CD14-positive monocyte (primary cell): ENCODE measurements at regions not wholly inside any gene's neighbourhood (a gene's known extent, or its start where the extent isn't known, plus 50 kb on each side); places are given as distances from the start of the nearest gene placed in this dataset.

Source experiments
- DNase-seq, 3 donors: peaks; one replicate each; pipeline ENCODE4 v3.0.0-alpha.2; 2011 to 2022
- H2AFZ ChIP-seq: 2 replicates; pipeline ENCODE4 v1.6.0; 2012; ENCODE audit warnings: mild to moderate bottlenecking, low read depth, low read length, inconsistent platforms; ENCODE audit not compliant: insufficient read depth, poor library complexity, severe bottlenecking
- H3K27ac ChIP-seq, 2 donors: 1 replicate in 1 of 2; 2 replicates in 1 of 2; pipeline ENCODE4 v1.5.1; 2012 to 2013; ENCODE audit warnings: low read length in 2 of 2, control low read depth in 1 of 2, inconsistent platforms in 1 of 2, low read depth in 1 of 2, mild to moderate bottlenecking in 1 of 2
- H3K27me3 ChIP-seq, 2 donors: one replicate each; pipeline versions ENCODE4 v1.6.0 to v1.6.1; 2011 to 2013; ENCODE audit warnings: low read length in 2 of 2; ENCODE audit not compliant: control insufficient read depth in 2 of 2, insufficient read depth in 2 of 2
- H3K36me3 ChIP-seq, 2 donors: replicated peaks in 1 of 2; 1 replicate in 1 of 2; 2 replicates in 1 of 2; pipeline versions ENCODE4 v1.5.1 to v1.6.1; 2012 to 2013; ENCODE audit warnings: low read length in 2 of 2, control low read depth in 1 of 2, inconsistent platforms in 1 of 2, mild to moderate bottlenecking in 1 of 2; ENCODE audit not compliant: insufficient read depth in 2 of 2, control insufficient read depth in 1 of 2
- H3K4me1 ChIP-seq, 2 donors: 1 replicate in 1 of 2; 2 replicates in 1 of 2; pipeline versions ENCODE4 v1.5.1 to v1.6.1; 2012 to 2013; ENCODE audit warnings: low read length in 2 of 2, control low read depth in 1 of 2, inconsistent platforms in 1 of 2, mild to moderate bottlenecking in 1 of 2, moderate library complexity in 1 of 2; ENCODE audit not compliant: insufficient read depth in 2 of 2, control insufficient read depth in 1 of 2
- H3K4me2 ChIP-seq: replicated peaks from 2 replicates; pipeline ENCODE3; 2012; ENCODE audit warnings: low read length, moderate library complexity, mild to moderate bottlenecking; ENCODE audit not compliant: poor library complexity, severe bottlenecking; ENCODE audit errors: extremely low read depth
- H3K4me3 ChIP-seq, 3 experiments: fragments of 200-600 bp in 1 of 3; sonication (generic) in 1 of 3; replicated peaks in 1 of 3; 1 replicate in 2 of 3; 2 replicates in 1 of 3; pipeline ENCODE4 v1.5.1; 2011 to 2013; ENCODE audit warnings: low read length in 3 of 3, mild to moderate bottlenecking in 3 of 3, control low read depth in 2 of 3, low read depth in 2 of 3, inconsistent platforms in 1 of 3, moderate library complexity in 1 of 3
- H3K79me2 ChIP-seq: 2 replicates; pipeline ENCODE4 v1.6.0; 2012; ENCODE audit warnings: mild to moderate bottlenecking, control low read depth, inconsistent platforms, low read length, moderate library complexity; ENCODE audit not compliant: insufficient read depth
- H3K9ac ChIP-seq: 2 replicates; pipeline ENCODE4 v1.6.0; 2017; ENCODE audit warnings: low read length, mild to moderate bottlenecking; ENCODE audit not compliant: insufficient read depth, poor library complexity, severe bottlenecking
- H3K9me3 ChIP-seq, 2 donors: replicated peaks in 1 of 2; 1 replicate in 1 of 2; 2 replicates in 1 of 2; pipeline versions ENCODE4 v1.5.1 to v1.6.1; 2012 to 2013; ENCODE audit warnings: low read length in 2 of 2, control low read depth in 1 of 2; ENCODE audit not compliant: control insufficient read depth in 1 of 2, insufficient read depth in 1 of 2
- H4K20me1 ChIP-seq: 2 replicates; pipeline ENCODE4 v1.6.0; 2012; ENCODE audit warnings: mild to moderate bottlenecking, low read length, control low read depth, moderate library complexity; ENCODE audit not compliant: insufficient read depth
- H3K27ac Mint-ChIP-seq, 7 donors: one replicate each; pipeline ENCODE4 v1.8.0; 2020; ENCODE audit warnings: mild to moderate bottlenecking in 7 of 7, mixed read lengths in 7 of 7, moderate library complexity in 6 of 7, inconsistent platforms in 2 of 7
- H3K27me3 Mint-ChIP-seq, 3 donors: one replicate each; pipeline ENCODE4 v1.8.0; 2021 to 2022; ENCODE audit warnings: low read depth in 3 of 3, mild to moderate bottlenecking in 3 of 3, mixed read lengths in 3 of 3, moderate library complexity in 3 of 3, inconsistent platforms in 1 of 3
- H3K36me3 Mint-ChIP-seq, 2 donors: one replicate each; pipeline ENCODE4 v1.8.0; 2020; ENCODE audit warnings: mixed read lengths in 2 of 2, inconsistent platforms in 1 of 2, mild to moderate bottlenecking in 1 of 2
- H3K4me1 Mint-ChIP-seq: one replicate; pipeline ENCODE4 v1.8.0; 2020; ENCODE audit warnings: mild to moderate bottlenecking, mixed read lengths
- H3K4me3 Mint-ChIP-seq, 2 donors: one replicate each; pipeline ENCODE4 v1.8.0; 2020; ENCODE audit warnings: mild to moderate bottlenecking in 2 of 2, mixed read lengths in 2 of 2, moderate library complexity in 1 of 2
- H3K9me3 Mint-ChIP-seq, 7 donors: one replicate each; pipeline ENCODE4 v1.8.0; 2020 to 2022; ENCODE audit warnings: mixed read lengths in 7 of 7, mild to moderate bottlenecking in 6 of 7, moderate library complexity in 6 of 7, inconsistent platforms in 2 of 7
- CTCF ChIP-seq: fragments of 200-600 bp; IDR thresholded peaks from one replicate; pipeline ENCODE4 v1.8.0; 2022; ENCODE audit warnings: antibody characterized with exemption, mild to moderate bottlenecking
- WGBS: methylation state at CpG from one replicate; pipeline ENCODE4 v1.1.5; 2013; ENCODE audit warnings: missing lambda C conversion rate; ENCODE audit not compliant: insufficient coverage; 5-methylcytosine and 5-hydroxymethylcytosine counted together
- intact Hi-C, 2 donors: fragments of 100-400 bp; cut with micrococcal nuclease; formaldehyde crosslinking; loops; one replicate each; pipeline versions ENCODE4 v1.15.0 to v1.15.1; 2023

DNA sequence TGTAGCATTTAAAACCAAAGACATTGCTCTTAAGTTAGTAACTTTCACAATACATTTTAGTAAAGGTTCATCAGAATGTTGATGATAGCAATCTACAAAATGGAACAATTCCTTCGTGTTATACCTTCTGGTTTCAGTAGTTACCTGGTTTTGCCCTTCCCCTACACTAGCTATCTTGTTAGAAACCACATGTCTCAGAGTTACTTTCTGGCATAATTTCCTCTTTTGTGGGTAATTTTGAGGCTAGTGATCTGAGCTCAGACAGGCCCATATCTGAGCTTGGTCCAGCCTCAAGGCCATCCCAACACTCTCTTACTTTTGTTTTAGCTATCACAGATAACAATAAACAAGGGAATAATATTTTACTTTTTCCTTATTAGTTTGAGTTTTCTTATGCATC, 196.9 kb downstream of the KITLG start:
- H3K4me2 ChIP-seq: no peak overlapping the region
- peaks cover 0 to 5% (median 2%) of the 10 kb centered on the region in 3 donors for H3K27me3 Mint-ChIP-seq
- no peaks in the 10 kb centered on the region for H3K79me2 ChIP-seq
- H3K36me3 Mint-ChIP-seq: no peaks in the 10 kb centered on the region
- WGBS: no CpG with 5 or more reads among the region's 1 CpG
- H3K4me3 ChIP-seq: no peak overlapping the region
- H3K9me3 ChIP-seq: no peaks in the 10 kb centered on the region
- H3K36me3 ChIP-seq: no peaks in the 10 kb centered on the region
- DNase-seq: no peak
- no peak overlapping the region for H3K4me3 Mint-ChIP-seq
- no peaks in the 10 kb centered on the region for H3K27me3 ChIP-seq
- H3K4me1 Mint-ChIP-seq: peaks cover 24% of the 10 kb centered on the region
- H3K27ac ChIP-seq: no peak overlapping the region
- no peak overlapping the region for H3K27ac Mint-ChIP-seq
- intact Hi-C loops: no loop called here
- peaks cover 0 to 3% (median 0%) of the 10 kb centered on the region in 7 donors for H3K9me3 Mint-ChIP-seq
- peaks cover 15 to 25% of the 10 kb centered on the region in 2 donors for H3K4me1 ChIP-seq
- TF ChIP-seq CTCF: no peak
- no peaks in the 10 kb centered on the region for H4K20me1 ChIP-seq
- no peak overlapping the region for H3K9ac ChIP-seq
- no peak overlapping the region for H2AFZ ChIP-seq

GRCh38 chr12:88388566-88389540, 191.4 kb downstream of the KITLG start:
- H3K9me3 Mint-ChIP-seq: peaks cover 0 to 3% (median 0%) of the 10 kb centered on the region in 7 donors
- DNase-seq: peak in 2 of 3 donors; percentile 12 to 67
- Histone ChIP-seq H3K4me2 (no peak overlapping the region), H2AFZ (no peak overlapping the region), H3K27ac (no peak overlapping the region), H3K27me3 (no peaks in the 10 kb centered on the region), H3K9ac (no peak overlapping the region), H3K9me3 (no peaks in the 10 kb centered on the region), H3K36me3 (no peaks in the 10 kb centered on the region), H4K20me1 (no peaks in the 10 kb centered on the region), H3K4me1 (peaks cover 11 to 15% of the 10 kb centered on the region in 2 donors), H3K4me3 (peak overlapping the region in 1 of 3 experiments; percentile 1), H3K79me2 (no peaks in the 10 kb centered on the region)
- no peaks in the 10 kb centered on the region for H3K36me3 Mint-ChIP-seq
- intact Hi-C loops: no loop called here
- H3K4me3 Mint-ChIP-seq: peak overlapping the region in 1 of 2 donors; percentile 33
- H3K27me3 Mint-ChIP-seq: peaks cover 0 to 2% (median 0%) of the 10 kb centered on the region in 3 donors
- peaks cover 23% of the 10 kb centered on the region for H3K4me1 Mint-ChIP-seq
- TF ChIP-seq CTCF: no peak
- peak overlapping the region in 2 of 7 donors; percentile 17 to 70 for H3K27ac Mint-ChIP-seq
- WGBS: 0% methylated on average over 1 of the region's 4 CpGs
